OCI-LY7 (cell line): ENCODE measurements at regions not wholly inside any gene's neighbourhood (a gene's known extent, or its start where the extent isn't known, plus 50 kb on each side); places are given as distances from the start of the nearest gene placed in this dataset.

Experiments
- BruUV-seq: library from RNA; stranded (reverse); fragments of 400-500 nt; replicated peaks from 2 replicates; lab custom pipeline; 2021; lab: Mats Ljungman, UMichigan
- CTCF ChIA-PET: fragments of 300-600 bp; sonication (Branson Sonifier 250); formaldehyde crosslinking; loops from one replicate; lab custom pipeline; 2022; ENCODE audit warnings: antibody characterized with exemption; ENCODE audit not compliant: unreplicated experiment; lab: Charles Lee
- POLR2A ChIA-PET: fragments of 300-600 bp; sonication (Branson Sonifier 250); formaldehyde crosslinking; loops from one replicate; lab custom pipeline; 2022; ENCODE audit warnings: antibody characterized with exemption; lab: Charles Lee
- DNase-seq: peaks from one replicate; pipeline ENCODE4 v3.0.0-alpha.2; 2015; ENCODE audit warnings: low spot score
- H2AFZ ChIP-seq: fragments of 200-600 bp; sonication (generic), shearing (Covaris generic); 2 replicates; pipeline ENCODE4 v1.6.1; 2014; ENCODE audit warnings: mild to moderate bottlenecking, antibody characterized with exemption, low read length, moderate library complexity
- H3K27ac ChIP-seq: fragments of 200-600 bp; sonication (generic); 2 replicates; pipeline ENCODE4 v1.5.1; 2014; ENCODE audit warnings: mixed run types, low read depth, mild to moderate bottlenecking, moderate library complexity, low read length, inconsistent platforms; ENCODE audit not compliant: poor library complexity, severe bottlenecking
- H3K36me3 ChIP-seq: fragments of 200-600 bp; sonication (generic); 2 replicates; pipeline ENCODE4 v1.6.1; 2014; ENCODE audit warnings: mild to moderate bottlenecking, antibody characterized with exemption, low read length, moderate library complexity, mixed read lengths; ENCODE audit not compliant: insufficient read depth
- H3K4me1 ChIP-seq: fragments of 200-600 bp; sonication (generic); 2 replicates; pipeline ENCODE4 v1.5.1; 2014; ENCODE audit warnings: mild to moderate bottlenecking, low read length; ENCODE audit not compliant: insufficient read depth, poor library complexity, severe bottlenecking
- H3K4me2 ChIP-seq: fragments of 200-600 bp; sonication (generic); 2 replicates; pipeline ENCODE4 v1.6.1; 2014; ENCODE audit warnings: mild to moderate bottlenecking, low read length
- H3K4me3 ChIP-seq: fragments of 200-600 bp; sonication (generic); 2 replicates; pipeline ENCODE4 v1.5.1; 2014; ENCODE audit warnings: mild to moderate bottlenecking, low read depth, low read length; ENCODE audit not compliant: poor library complexity, severe bottlenecking
- H3K79me2 ChIP-seq: fragments of 200-600 bp; sonication (generic); 2 replicates; pipeline ENCODE4 v1.6.1; 2016; ENCODE audit warnings: low read depth, mild to moderate bottlenecking, low read length, moderate library complexity, mixed read lengths; ENCODE audit not compliant: insufficient read depth
- H3K9me2 ChIP-seq: fragments of 200-600 bp; sonication (generic); 2 replicates; pipeline ENCODE4 v1.6.1; 2016; ENCODE audit warnings: mild to moderate bottlenecking, low read length, mixed read lengths; ENCODE audit not compliant: insufficient read depth
- H3K9me3 ChIP-seq: fragments of 200-600 bp; sonication (generic); 2 replicates; pipeline ENCODE4 v1.6.1; 2014; ENCODE audit warnings: mild to moderate bottlenecking, mixed run types, low read length, mixed read lengths
- H4K20me1 ChIP-seq: fragments of 200-600 bp; sonication (generic); 2 replicates; pipeline ENCODE4 v1.6.1; 2014; ENCODE audit warnings: mild to moderate bottlenecking, antibody characterized with exemption, low read length, moderate library complexity, mixed read lengths; ENCODE audit not compliant: insufficient read depth
- EZH2phosphoT487 ChIP-seq: fragments of 200-600 bp; sonication (generic); IDR thresholded peaks from 2 replicates; pipeline ENCODE4 v1.6.1; 2018; ENCODE audit warnings: low read depth, borderline replicate concordance, mild to moderate bottlenecking, mixed run types, antibody characterized with exemption, low read length, moderate library complexity, mixed read lengths
- intact Hi-C: fragments of 100-400 bp; cut with micrococcal nuclease; formaldehyde crosslinking; loops from one replicate; pipeline ENCODE4 v1.10.0; 2022; ENCODE audit not compliant: unreplicated experiment
- TF ChIP-seq, protein P1 (sequence below): fragments of 200-600 bp; sonication (generic); conservative IDR thresholded peaks from 2 replicates; pipeline ENCODE4 v1.5.1; 2014; ENCODE audit warnings: mild to moderate bottlenecking, antibody characterized with exemption, low read length, moderate library complexity, mixed read lengths

DNA sequence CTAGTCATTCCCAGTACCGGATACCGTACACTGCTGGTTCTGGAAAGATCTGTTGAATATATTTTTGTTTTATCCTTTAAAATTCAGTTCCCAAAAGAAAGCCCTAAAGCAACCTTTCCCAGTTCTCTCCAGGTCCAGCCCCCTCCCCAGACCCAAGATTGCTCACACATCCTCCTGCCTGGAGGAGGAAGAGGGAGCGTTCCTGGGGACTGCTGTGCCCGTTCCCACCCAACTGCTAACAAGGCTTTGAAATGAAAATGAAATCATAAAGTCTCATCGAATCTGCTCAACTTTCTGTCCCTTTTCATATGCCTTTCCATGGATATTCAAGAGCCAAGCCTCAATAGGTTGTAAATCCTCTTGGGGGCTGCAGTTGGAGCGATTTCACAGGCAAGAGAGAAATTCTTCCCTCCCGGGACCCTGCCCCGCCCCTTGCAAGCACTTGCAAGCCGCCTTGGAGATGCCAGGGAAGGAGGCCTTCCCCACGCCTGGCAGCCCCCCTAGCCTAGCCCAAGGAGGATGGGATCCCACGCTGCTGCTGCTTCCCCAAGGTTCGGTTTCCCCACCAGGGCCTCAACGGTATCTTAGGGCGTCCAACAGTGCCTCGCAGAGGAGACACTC lies 113.2 kb upstream of the CACHD1 start:
- no peaks in the 10 kb centered on the region for H3K36me3 ChIP-seq
- no peak overlapping the region for H3K27ac ChIP-seq
- H3K4me3 ChIP-seq: no peak overlapping the region
- TF ChIP-seq EZH2phosphoT487: no peak
- TF ChIP-seq, protein P1, sequence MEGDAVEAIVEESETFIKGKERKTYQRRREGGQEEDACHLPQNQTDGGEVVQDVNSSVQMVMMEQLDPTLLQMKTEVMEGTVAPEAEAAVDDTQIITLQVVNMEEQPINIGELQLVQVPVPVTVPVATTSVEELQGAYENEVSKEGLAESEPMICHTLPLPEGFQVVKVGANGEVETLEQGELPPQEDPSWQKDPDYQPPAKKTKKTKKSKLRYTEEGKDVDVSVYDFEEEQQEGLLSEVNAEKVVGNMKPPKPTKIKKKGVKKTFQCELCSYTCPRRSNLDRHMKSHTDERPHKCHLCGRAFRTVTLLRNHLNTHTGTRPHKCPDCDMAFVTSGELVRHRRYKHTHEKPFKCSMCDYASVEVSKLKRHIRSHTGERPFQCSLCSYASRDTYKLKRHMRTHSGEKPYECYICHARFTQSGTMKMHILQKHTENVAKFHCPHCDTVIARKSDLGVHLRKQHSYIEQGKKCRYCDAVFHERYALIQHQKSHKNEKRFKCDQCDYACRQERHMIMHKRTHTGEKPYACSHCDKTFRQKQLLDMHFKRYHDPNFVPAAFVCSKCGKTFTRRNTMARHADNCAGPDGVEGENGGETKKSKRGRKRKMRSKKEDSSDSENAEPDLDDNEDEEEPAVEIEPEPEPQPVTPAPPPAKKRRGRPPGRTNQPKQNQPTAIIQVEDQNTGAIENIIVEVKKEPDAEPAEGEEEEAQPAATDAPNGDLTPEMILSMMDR: no peak
- POLR2A ChIA-PET: no interaction called here
- intact Hi-C loops: no loop called here
- H4K20me1 ChIP-seq: no peaks in the 10 kb centered on the region
- no TSS peak for BruUV-seq
- H3K9me2 ChIP-seq: no peaks in the 10 kb centered on the region
- CTCF ChIA-PET: no interaction called here
- no peaks in the 10 kb centered on the region for H3K9me3 ChIP-seq
- no peak overlapping the region for H3K4me2 ChIP-seq
- H2AFZ ChIP-seq: no peak overlapping the region
- H3K79me2 ChIP-seq: no peaks in the 10 kb centered on the region
- DNase-seq: no peak
- no peaks in the 10 kb centered on the region for H3K4me1 ChIP-seq

GRCh38 chr1:64357422-64357821 lies 112.5 kb upstream of the CACHD1 start:
- no TSS peak for BruUV-seq
- no peaks in the 10 kb centered on the region for H3K9me2 ChIP-seq
- no peak overlapping the region for H2AFZ ChIP-seq
- no peaks in the 10 kb centered on the region for H4K20me1 ChIP-seq
- H3K79me2 ChIP-seq: no peaks in the 10 kb centered on the region
- no peak overlapping the region for H3K27ac ChIP-seq
- CTCF ChIA-PET: no interaction called here
- H3K4me1 ChIP-seq: no peaks in the 10 kb centered on the region
- H3K4me2 ChIP-seq: no peak overlapping the region
- no peaks in the 10 kb centered on the region for H3K9me3 ChIP-seq
- H3K36me3 ChIP-seq: no peaks in the 10 kb centered on the region
- DNase-seq: no peak
- no peak overlapping the region for H3K4me3 ChIP-seq
- intact Hi-C loops: no loop called here
- TF ChIP-seq EZH2phosphoT487: no peak
- TF ChIP-seq, protein P1: no peak
- POLR2A ChIA-PET: no interaction called here

DNA sequence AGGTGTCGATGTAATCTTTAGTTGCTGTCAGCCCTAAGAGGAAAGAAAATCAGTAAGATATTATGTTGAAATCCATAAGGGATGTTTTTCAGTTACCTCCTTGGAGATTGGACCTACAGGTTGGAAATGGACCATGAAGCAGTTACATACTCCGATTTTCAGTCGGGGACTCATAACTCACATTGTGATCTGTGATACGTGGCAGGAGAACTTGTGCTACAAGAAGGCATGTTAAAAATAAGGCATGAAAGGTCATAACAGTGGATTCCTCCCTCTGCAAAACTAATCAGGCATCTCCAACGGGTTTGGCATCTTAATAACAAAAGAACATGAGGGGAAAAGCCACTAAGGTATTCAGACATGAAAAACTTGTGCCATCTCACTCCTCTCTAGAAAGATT lies 111.2 kb upstream of the CACHD1 start:
- Histone ChIP-seq H3K79me2 (no peaks in the 10 kb centered on the region), H3K9me2 (no peaks in the 10 kb centered on the region), H3K27ac (no peak overlapping the region), H3K36me3 (no peaks in the 10 kb centered on the region), H2AFZ (no peak overlapping the region), H3K4me2 (no peak overlapping the region), H3K4me1 (no peaks in the 10 kb centered on the region), H3K9me3 (no peaks in the 10 kb centered on the region), H4K20me1 (no peaks in the 10 kb centered on the region), H3K4me3 (no peak overlapping the region)
- CTCF ChIA-PET: no interaction called here
- TF ChIP-seq EZH2phosphoT487: no peak
- TF ChIP-seq, protein P1: no peak
- BruUV-seq: no TSS peak
- intact Hi-C loops: no loop called here
- no peak for DNase-seq
- POLR2A ChIA-PET: interaction anchor here (0.9 kb wide), 1 partner anchor 55 kb away, joined by 3 read pairs; no protein-coding TSS in a partner anchor
